ENCODE measurements at regions not wholly inside any gene's neighbourhood (a gene's known extent, or its start where the extent isn't known, plus 50 kb on each side); places are given as distances from the start of the nearest gene placed in this dataset.

DNA sequence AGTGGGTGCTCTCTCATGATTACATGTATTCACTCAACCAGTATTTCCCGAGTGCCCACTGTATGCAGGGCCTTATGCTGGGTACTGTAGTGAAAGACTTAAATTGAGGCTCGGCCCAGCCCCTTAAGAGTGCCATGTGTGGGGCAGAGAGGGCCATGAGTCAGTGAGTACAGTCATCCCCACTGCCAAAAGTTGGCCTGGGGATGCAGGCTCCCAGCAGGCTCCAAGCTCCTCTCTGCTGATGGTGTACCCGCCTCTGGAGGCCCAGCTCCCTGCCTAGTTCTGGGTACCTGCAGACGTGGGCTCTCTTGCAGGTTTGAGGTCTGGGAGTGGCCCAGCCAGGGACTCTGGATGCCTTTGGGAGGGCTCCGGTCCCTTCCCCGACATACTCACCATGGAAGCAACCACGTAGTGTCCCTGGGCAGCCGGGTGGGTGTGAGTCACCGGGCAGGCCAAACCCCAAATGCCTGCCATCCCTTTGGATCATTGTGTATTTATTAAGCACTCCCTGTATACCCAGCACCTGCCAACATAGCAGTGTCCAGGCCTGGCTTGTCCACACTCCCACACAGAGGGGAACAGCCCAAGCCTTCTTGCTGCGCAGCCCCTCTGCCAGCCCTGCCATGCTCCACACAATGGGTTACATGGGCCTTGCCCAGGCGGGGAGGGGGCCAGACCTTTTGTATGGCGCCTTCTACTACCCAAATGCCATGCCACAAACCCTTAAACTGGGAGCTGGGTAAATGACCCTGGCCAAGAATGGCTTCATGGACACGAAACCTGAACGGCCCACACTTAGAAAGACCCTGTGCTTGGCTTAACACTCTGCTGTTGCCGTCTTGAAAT lies 153.6 kb downstream of the VEGFA start:
- in situ Hi-C loops (cut with MboI; ENCODE audit: low sequenced_read_pairs): no loop called here
- DNase-seq (ENCODE audit: low spot score in 2 of 2): no peak
- Histone ChIP-seq H3K27me3 (ENCODE audit: low read depth) (no peaks in the 10 kb centered on the region), H3K9me3 (no peaks in the 10 kb centered on the region), H3K4me3 (no peak overlapping the region), H3K4me1 (peaks cover 22% of the 10 kb centered on the region), H3K36me3 (replicated peaks) (no peaks in the 10 kb centered on the region)

DNA sequence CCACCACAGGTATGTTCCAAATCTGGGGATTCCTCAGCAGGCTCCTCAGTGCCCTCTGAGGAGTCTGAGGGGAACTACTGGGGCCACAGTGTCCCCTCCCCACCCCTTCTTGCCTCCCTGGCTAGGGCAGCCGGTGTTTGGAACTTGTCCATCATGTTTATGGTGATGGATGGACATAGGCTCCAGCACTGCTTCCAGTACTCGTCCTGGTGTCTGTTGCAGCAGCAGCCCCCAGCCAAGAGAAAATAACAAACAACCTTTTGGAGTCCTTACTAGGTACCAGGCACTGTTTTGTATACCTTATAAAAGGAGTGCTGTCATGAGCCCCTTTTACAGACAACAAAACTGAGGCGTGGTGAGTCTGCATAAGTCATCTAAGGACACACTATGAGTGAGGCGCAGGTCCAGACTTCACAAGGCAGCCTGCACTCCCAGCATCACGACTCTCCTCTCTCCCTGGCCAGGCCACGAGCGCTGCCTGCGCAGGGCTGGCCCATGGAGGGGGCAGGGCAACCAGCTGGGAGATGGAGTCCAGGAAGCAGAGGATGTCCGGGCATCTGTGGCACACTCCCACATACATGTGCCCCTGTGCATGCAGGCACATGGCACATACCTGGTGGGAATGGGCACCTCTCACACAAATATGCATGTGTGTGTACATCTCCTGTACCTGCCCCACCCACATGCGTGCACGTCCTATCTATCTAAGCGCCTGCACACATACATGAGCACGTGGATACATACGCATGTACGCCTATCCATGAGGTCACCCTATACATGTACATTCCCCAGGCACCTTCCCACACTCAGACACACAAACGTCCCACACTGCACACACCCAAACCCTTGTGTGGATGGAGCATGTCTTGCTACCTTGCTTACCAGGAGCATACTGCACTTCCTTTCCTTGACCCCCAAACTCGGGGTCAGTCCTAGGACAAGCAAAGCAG lies 152.7 kb downstream of the VEGFA start:
- in situ Hi-C loops (cut with MboI; ENCODE audit: low sequenced_read_pairs): no loop called here

GRCh38 chr6:43921548-43922425 lies 151.8 kb downstream of the VEGFA start:
- in situ Hi-C loops (cut with MboI; ENCODE audit: low sequenced_read_pairs): no loop called here
- Histone ChIP-seq H3K4me1 (peaks cover 6% of the 10 kb centered on the region), H3K36me3 (replicated peaks) (no peaks in the 10 kb centered on the region), H3K9me3 (no peaks in the 10 kb centered on the region), H3K4me3 (no peak overlapping the region), H3K27me3 (ENCODE audit: low read depth) (no peaks in the 10 kb centered on the region)
- no peak for DNase-seq (ENCODE audit: low spot score in 2 of 2)

More for the DNA sequence above, 152.7 kb downstream of the VEGFA start:
- DNase-seq (ENCODE audit: low spot score in 2 of 2): no peak
- H3K9me3 ChIP-seq: no peaks in the 10 kb centered on the region
- H3K36me3 ChIP-seq (replicated peaks): no peaks in the 10 kb centered on the region
- H3K4me3 ChIP-seq: no peak overlapping the region
- H3K27me3 ChIP-seq (ENCODE audit: low read depth): no peaks in the 10 kb centered on the region
- peaks cover 15% of the 10 kb centered on the region for H3K4me1 ChIP-seq

- H3K9me3 ChIP-seq: no peaks in the 10 kb centered on the region
- in situ Hi-C loops (cut with MboI; ENCODE audit: low sequenced_read_pairs): no loop called here
- H3K4me3 ChIP-seq: no peak overlapping the region
- no peaks in the 10 kb centered on the region for H3K36me3 ChIP-seq (replicated peaks)
- H3K4me1 ChIP-seq: peaks cover 1% of the 10 kb centered on the region
- no peak for DNase-seq (ENCODE audit: low spot score in 2 of 2)
- no peaks in the 10 kb centered on the region for H3K27me3 ChIP-seq (ENCODE audit: low read depth)
Observed at GRCh38 chr6:43921039-43921438, 151.0 kb downstream of the VEGFA start.

GRCh38 chr6:43919774-43920173 lies 149.8 kb downstream of the VEGFA start:
- Histone ChIP-seq H3K36me3 (replicated peaks) (no peaks in the 10 kb centered on the region), H3K4me3 (no peak overlapping the region), H3K27me3 (ENCODE audit: low read depth) (no peaks in the 10 kb centered on the region), H3K9me3 (no peaks in the 10 kb centered on the region), H3K4me1 (no peaks in the 10 kb centered on the region)
- no peak for DNase-seq (ENCODE audit: low spot score in 2 of 2)
- in situ Hi-C loops (cut with MboI; ENCODE audit: low sequenced_read_pairs): no loop called here

GRCh38 chr6:43917878-43918382 lies 147.9 kb downstream of the VEGFA start:
- Histone ChIP-seq H3K4me1 (no peaks in the 10 kb centered on the region), H3K36me3 (replicated peaks) (no peaks in the 10 kb centered on the region), H3K9me3 (no peaks in the 10 kb centered on the region), H3K4me3 (no peak overlapping the region), H3K27me3 (ENCODE audit: low read depth) (no peaks in the 10 kb centered on the region)
- DNase-seq (ENCODE audit: low spot score in 2 of 2): no peak
- in situ Hi-C loops (cut with MboI; ENCODE audit: low sequenced_read_pairs): no loop called here

GRCh38 chr6:43916924-43917877 lies 147.2 kb downstream of the VEGFA start:
- H3K4me1 ChIP-seq: no peaks in the 10 kb centered on the region

DNA sequence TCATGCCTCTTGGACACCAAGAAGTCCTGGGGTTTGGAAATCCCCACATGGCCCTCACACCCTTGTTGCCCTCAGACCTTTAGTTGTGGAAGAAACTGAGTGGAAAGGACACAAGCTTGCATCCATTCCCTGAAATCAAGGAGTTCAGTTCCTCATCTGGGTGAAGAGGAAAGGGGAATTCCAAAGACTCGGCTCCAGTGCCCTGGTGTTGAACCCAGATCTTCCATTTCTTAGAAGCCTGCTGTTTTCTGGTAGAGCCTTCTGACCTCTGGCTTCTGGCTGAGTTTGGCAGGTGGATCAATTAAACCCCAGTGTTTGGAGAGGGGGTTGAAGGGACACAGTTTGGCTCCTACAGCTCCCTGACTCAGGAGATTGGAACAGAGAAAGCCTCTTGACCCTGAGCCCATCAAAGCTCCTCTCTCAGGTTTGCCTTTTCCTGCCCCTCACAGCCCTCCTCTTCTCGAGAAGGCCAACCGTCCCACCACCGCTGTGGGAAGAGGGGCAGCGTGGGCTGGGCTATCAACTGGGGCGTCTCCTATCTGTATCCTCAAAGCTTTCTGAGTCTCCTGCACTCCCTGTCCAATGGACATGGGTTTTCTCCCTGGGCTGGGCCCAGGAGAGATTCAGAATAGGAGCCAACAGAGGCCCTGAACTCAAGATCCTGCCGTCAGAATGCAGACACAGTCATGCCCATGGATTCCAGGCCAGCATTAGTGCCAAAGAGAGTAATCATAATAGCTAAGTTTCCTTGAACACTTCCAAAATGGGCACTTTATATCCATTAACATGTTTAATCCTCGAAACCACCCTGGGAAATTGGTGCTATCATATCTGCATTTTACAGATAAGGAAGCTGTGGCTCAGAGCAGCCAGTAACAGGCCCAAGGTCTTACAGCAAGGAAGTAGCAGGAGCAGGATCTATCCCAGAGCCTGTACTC lies 146.2 kb downstream of the VEGFA start:
- H3K36me3 ChIP-seq (replicated peaks): no peaks in the 10 kb centered on the region
- no peaks in the 10 kb centered on the region for H3K4me1 ChIP-seq
- H3K4me3 ChIP-seq: no peak overlapping the region
- DNase-seq (ENCODE audit: low spot score in 2 of 2): no peak
- no peaks in the 10 kb centered on the region for H3K9me3 ChIP-seq
- in situ Hi-C loops (cut with MboI; ENCODE audit: low sequenced_read_pairs): no loop called here
- H3K27me3 ChIP-seq (ENCODE audit: low read depth): no peaks in the 10 kb centered on the region

More at GRCh38 chr6:43916924-43917877, 147.2 kb downstream of the VEGFA start:
- Histone ChIP-seq H3K27me3 (ENCODE audit: low read depth) (no peaks in the 10 kb centered on the region), H3K9me3 (no peaks in the 10 kb centered on the region), H3K36me3 (replicated peaks) (no peaks in the 10 kb centered on the region), H3K4me3 (no peak overlapping the region)
- no peak for DNase-seq (ENCODE audit: low spot score in 2 of 2)
- in situ Hi-C loops (cut with MboI; ENCODE audit: low sequenced_read_pairs): no loop called here

GRCh38 chr6:43915208-43915869 lies 145.3 kb downstream of the VEGFA start:
- in situ Hi-C loops (cut with MboI; ENCODE audit: low sequenced_read_pairs): no loop called here
- Histone ChIP-seq H3K4me3 (no peak overlapping the region), H3K4me1 (no peaks in the 10 kb centered on the region), H3K9me3 (no peaks in the 10 kb centered on the region), H3K27me3 (ENCODE audit: low read depth) (no peaks in the 10 kb centered on the region), H3K36me3 (replicated peaks) (no peaks in the 10 kb centered on the region)
- no peak for DNase-seq (ENCODE audit: low spot score in 2 of 2)

- H3K27me3 ChIP-seq (ENCODE audit: low read depth): no peaks in the 10 kb centered on the region
- no peak for DNase-seq (ENCODE audit: low spot score in 2 of 2)
- H3K4me3 ChIP-seq: no peak overlapping the region
- no peaks in the 10 kb centered on the region for H3K9me3 ChIP-seq
- no peaks in the 10 kb centered on the region; the same call in 1 of the 2 replicates for H3K36me3 ChIP-seq (replicated peaks)
- in situ Hi-C loops (cut with MboI; ENCODE audit: low sequenced_read_pairs): no loop called here
- H3K4me1 ChIP-seq: peaks cover 3% of the 10 kb centered on the region; the same call in 1 of the 2 replicates
Observed at GRCh38 chr6:43914272-43915147, 144.5 kb downstream of the VEGFA start.

All from HAP-1 (cell line).